ENCODE measurements at regions not wholly inside any gene's neighbourhood (a gene's known extent, or its start where the extent isn't known, plus 50 kb on each side); places are given as distances from the start of the nearest gene placed in this dataset.
"Not testable (repeated sequence)": the region's sequence is repeated elsewhere in the genome, so short reads cannot be mapped to it uniquely, and the experiment has no call there.

GRCh38 chr17:15832921-15833480 lies 100.9 kb downstream of the TBC1D26 start:
- TF ChIP-seq POLR2A (IDR thresholded peaks at IDR 0.05); CTCF (IDR thresholded peaks at IDR 0.05); POLR2AphosphoS5 (IDR thresholded peaks at IDR 0.05; ENCODE audit: insufficient read depth in 1 of 2, low read depth in 1 of 2): not testable (repeated sequence)

All from vagina (tissue), 2 donors.